ENCODE measurements at regions not wholly inside any gene's neighbourhood (a gene's known extent, or its start where the extent isn't known, plus 50 kb on each side); places are given as distances from the start of the nearest gene placed in this dataset.

DNA sequence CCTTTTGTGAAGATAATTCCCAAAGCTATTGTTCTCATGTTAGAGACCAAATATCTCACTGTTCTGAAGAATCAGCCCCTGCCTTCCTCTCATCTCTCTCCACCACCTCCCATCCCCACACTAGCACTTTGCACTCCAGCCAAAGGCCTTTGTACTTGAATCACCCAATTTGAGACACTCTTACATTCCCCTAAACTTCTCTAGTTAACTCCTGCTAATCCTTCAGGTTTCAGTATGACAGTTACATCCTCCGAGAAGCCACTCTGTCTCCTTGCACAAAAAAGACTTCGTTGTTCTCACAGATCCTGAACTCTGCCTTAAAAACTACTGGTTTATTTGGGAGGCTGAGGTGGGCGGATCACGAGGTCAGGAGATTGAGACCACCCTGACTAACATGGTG lies 227.5 kb downstream of the PIK3R1 start:
- no peak for DNase-seq (ENCODE audit: extremely low read depth in 1 of 11, low read depth in 9 of 11, low spot score in 4 of 11)

DNA sequence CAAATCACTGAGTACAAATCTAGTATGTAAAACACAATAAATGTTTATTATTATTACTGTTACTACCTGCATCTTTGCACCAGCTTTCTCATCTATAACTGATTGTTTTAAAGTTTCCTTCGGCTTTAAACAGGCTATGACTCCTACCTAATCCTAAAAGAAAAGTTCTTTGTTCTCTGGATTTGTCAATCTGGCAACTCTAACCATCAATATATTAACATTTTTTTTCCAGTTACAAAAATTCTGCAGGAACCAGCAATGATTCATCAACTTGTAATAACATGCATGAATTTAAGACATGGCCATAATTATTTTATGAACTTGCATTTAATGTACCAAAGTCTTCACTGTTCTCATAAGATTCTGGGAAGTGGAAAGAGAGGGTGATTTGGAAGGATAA lies 228.5 kb downstream of the PIK3R1 start:
- no peak for DNase-seq (ENCODE audit: extremely low read depth in 1 of 11, low read depth in 9 of 11, low spot score in 4 of 11)

DNA sequence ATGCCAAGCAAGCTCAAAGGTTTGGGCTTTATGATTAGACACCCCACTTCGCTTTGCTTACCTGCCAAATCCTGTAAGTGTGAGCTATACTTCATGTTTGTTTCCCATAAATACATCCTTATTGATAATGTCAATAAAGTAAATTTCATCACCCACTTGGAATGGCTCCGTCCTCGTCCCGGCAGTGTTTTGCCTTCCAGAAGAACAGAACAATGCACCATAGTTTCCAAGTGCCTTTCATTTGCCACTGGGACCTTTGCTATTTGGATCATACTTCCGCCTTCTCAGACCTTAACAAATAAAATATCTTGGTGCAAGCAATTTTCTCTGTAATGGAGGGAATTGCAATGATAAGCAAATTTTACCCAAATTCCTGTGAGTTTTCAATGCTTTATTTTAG lies 229.3 kb downstream of the PIK3R1 start:
- DNase-seq (ENCODE audit: extremely low read depth in 1 of 11, low read depth in 9 of 11, low spot score in 4 of 11), result no peak

DNA sequence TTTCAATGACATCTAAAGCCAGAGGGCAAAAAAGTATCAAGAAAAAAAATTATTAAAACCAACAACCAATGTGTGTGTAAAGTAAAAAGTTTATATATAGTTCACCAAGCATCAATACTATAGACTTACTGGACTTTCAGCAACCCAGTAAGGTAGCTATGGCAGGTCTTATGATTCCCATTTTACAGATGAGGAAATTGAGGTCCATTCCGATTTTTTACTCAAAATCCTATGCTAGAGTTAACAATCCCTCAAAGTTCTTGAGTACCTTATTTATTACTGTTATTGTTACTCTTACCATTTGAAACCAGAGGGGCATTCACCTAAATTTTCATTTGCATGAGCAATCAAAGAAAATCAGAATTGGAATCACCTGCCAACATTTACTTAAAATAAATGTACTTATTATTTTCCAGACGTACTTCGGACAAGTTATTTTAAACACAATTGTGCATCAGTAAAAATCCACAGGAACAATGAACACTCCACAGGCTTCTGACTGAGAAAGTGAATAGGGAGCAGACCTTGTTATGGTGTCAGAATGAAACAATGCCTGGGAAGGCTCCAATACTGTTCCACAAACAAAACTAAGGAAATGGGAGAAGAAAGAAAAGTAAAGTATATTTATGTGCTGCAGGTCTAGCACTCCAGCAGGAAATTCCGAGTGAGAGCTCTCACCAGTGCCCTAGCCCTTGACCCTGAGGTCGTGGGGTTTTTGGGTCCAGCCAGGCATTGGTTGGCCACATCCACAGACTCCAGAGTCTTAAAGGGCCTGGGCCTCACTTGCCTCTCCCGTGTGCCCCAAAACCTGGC lies 229.9 kb downstream of the PIK3R1 start:
- no peak for DNase-seq (ENCODE audit: extremely low read depth in 1 of 11, low read depth in 9 of 11, low spot score in 4 of 11)

DNA sequence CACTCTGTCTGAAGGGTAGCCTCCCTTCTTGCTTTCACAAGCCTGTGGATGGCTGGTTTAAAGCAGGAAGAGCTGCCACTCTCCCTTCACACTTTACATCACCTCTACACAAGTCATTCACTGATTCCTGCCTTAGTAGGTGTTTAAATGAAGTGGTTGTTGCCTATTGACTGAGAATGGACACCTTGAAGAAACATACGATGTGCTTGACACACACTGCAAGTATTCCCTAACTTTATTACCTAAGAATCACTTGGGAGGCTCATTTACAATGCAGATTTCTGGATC lies 230.5 kb downstream of the PIK3R1 start:
- DNase-seq (ENCODE audit: extremely low read depth in 1 of 11, low read depth in 9 of 11, low spot score in 4 of 11), result no peak

DNA sequence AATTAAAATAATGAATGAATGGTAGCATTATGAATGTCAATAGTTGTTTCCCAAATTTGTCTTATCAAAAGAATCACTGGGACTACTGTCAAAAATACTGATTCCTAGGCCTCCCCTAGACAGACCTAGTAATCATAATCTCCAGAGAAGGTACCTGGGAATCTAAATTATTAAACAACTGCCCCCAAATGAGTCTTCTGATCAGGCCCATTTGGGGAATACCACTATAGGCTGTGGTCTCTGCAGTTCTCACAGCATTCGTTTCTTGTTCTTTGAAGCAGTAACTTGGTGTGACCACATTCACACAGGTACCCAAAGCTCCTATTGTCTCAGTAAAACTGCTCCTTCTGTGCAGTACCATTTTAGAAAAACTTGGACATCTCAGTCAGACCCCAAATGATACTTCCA lies 230.9 kb downstream of the PIK3R1 start:
- no peak for DNase-seq (ENCODE audit: extremely low read depth in 1 of 11, low read depth in 9 of 11, low spot score in 4 of 11)

DNA sequence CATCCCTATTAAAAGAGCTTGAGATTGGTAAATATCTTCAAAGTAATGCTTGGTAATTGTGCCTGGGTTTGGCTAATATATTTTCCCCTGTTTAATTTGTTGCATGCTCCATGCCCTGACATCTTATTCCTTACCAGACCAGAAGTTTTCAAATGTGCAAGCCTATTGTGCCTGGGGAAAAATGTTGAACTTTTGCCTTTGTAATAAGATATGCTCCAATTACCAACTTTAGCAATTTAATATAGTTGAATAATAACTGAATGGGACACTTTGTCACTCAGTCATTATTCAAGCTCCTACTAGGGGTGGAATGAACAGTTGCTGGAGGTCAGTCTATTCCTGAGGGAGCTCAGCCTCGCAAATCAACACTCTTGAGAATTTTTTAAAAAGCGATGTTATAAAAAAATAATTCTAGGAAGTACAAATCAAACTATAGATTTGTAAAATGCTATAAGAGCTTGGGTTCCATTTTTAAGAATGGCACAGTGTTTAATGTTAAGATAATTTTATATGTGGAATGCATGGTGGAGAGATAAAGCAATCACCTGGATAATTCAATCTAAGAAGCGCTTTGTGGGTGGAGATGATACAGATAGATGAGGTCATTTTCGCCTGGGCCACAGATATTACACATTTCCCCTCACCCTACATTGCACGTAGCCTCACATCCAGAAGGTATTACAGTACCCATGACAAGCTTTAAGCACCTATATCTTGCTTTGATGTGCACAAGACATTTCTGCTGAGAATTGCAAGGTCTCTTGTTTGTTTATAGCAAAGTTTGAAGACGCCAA lies 231.8 kb downstream of the PIK3R1 start:
- DNase-seq (ENCODE audit: extremely low read depth in 1 of 11, low read depth in 9 of 11, low spot score in 4 of 11), result peak in 3 of 11 donors; percentile 39 to 42 (median 39)

DNA sequence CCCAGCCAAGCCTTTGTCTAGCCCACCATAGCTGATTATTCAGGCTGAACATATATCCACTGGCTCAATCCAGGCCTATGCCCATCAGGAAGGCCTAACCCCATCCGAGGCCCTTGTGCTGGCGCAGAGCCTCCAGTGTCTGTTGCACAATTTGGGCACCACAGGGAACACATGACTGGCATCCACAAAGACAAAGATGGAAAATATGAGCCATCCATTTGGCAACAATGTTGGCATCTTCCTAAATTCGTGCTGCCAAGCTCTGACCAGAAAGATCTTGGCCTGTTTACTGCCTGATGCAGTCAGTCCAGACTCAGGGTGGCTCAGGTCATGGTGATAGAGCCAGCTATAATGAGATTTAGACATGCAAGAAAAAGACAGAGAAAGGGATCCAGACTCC lies 233.8 kb downstream of the PIK3R1 start:
- no peak for DNase-seq (ENCODE audit: extremely low read depth in 1 of 11, low read depth in 9 of 11, low spot score in 4 of 11)

DNA sequence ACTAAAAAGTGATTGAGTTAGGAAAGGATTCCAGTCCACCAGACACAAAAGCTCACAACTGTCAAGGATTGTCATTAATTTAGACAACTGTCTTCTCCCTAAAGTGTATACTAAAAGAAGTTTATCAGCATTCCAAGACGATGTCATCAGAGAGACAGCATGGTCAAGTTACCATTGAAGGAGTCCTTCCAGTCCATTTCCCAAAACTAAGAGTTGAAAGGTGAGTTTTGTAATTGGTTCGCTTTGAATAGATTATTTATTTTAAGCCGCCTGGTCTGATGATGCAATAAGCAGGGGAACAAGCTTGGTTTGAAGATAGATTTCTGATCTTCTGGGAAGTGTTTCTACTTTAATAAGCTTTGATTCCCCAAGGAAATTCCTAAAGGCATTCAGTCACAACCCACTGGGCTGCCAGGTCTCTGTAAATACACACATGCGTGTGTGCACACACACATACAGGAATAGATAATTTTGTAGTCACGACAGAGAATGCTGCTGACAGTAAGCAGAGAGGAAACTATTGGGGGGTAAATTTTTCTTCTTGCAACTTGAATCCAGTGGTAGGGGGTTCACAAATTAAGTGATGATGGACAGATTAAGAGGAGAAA lies 234.8 kb downstream of the PIK3R1 start:
- DNase-seq (ENCODE audit: extremely low read depth in 1 of 11, low read depth in 9 of 11, low spot score in 4 of 11), result no peak

DNA sequence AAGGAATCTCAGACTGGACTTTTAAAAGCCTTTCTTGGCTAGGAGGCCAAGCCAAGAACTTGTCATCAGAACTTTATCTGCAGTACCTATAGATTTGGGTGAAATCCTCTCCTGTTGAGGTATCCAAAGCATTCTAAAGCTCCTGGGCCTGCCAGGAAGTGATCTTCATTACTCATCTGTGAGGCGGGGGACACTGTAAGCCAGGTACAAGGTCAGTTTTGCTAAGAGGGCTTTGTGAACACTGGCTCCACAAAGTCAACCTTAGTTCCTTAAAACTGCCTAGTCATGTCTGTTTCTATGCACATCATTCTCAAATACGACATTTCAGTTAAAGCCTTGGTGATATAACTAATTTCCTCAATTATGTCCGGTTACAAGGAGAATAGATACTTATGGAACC lies 236.7 kb downstream of the PIK3R1 start:
- DNase-seq (ENCODE audit: extremely low read depth in 1 of 11, low read depth in 9 of 11, low spot score in 4 of 11), result no peak

DNA sequence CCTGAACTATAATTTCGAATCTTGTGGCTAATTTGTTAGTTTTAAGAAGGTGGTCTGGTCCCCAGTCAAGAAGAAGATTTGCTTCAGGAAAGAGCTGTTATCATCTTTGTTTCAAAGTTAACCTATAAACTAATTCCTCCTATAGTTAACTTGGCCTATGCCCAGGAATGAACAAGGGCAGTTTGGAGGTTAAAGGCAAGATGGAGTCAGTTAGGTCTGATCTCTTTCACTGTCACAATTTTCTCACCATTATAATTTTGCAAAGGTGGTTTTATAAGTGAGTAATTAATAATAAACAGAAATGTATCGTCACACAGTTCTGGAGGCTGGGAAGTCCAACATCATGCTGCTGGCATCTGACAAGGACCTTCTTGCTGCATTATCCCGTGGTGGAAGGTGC lies 238.6 kb downstream of the PIK3R1 start:
- no peak for DNase-seq (ENCODE audit: extremely low read depth in 1 of 11, low read depth in 9 of 11, low spot score in 4 of 11)

DNA sequence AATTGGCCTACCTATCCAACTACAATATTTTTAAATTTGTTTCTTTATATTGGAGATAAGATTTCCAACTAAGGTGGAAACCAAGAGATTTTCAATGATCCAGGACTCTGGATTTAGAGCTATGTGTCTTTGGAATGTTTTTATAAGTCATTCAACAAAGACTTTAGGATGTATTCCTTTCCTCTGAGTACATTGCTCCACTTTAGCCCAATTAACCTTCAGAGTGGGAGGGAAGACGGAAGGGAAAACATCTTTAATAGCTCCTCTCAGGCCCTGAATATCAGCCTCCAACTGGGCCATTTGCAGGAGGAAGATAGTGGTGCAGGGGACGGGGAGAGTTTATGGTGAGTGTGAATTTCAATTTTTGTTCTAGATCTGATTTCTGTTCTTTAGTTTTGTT lies 239.2 kb downstream of the PIK3R1 start:
- DNase-seq (ENCODE audit: extremely low read depth in 1 of 11, low read depth in 9 of 11, low spot score in 4 of 11), result no peak

DNA sequence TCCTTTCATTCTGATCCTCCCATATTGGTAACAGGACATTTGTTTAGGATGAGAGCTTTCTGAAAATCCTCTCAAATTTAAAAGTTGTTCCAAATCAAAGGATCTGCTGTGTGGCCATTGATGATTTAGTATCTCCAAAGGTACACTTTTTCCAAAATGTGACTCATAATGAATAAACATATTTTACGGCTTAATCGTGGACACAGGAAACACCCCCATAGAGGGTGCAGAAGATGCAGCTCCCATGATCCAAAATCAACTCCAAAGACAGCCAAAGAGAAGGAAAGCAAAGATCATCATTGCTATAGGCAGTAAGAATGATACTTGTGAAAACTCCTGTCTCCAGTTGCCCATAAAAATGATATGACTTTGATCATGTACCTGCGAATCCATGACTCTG lies 239.7 kb downstream of the PIK3R1 start:
- no peak for DNase-seq (ENCODE audit: extremely low read depth in 1 of 11, low read depth in 9 of 11, low spot score in 4 of 11)

DNA sequence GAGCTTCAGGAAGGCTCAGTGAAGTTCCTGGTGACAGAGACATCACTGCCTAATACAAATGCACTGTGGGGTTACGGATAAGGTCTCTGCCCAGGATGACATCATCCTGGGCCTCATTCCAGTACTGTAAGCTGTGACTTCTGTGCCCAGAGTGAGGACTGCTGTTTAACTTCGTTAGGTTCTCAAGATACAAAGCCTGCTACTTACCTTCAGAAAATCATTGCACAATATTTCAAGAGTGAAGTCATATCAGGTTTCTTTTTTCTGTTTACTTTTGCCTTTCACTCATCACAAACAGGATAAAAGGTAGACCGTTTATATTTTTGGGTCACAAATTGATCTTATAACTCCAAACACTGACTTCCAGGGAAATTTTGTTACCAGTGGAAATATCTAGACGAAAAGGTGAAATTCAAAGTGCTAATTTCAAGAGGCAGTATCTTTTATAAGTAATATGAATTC lies 241.2 kb downstream of the PIK3R1 start:
- peak in 1 of 11 donors; percentile 36 for DNase-seq (ENCODE audit: extremely low read depth in 1 of 11, low read depth in 9 of 11, low spot score in 4 of 11)

DNA sequence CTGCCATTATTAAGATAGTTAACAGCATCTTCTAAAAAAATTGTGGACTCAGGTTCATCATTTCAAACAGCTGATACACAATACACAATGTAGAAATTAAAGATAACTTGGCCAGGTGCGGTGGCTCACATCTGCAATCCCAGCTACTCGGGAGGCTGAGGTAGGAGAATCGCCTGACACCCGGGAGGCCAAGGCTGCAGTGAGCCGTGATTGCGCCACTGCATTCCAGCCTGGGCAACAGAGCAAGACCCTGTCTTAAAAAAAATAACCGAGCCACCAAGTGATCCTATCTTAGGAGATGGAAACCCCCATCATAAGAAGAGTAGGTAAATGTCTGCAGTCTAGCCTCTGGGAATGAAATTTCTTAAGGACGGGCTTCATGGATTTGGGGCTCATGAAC lies 241.7 kb downstream of the PIK3R1 start:
- no peak for DNase-seq (ENCODE audit: extremely low read depth in 1 of 11, low read depth in 9 of 11, low spot score in 4 of 11)

DNA sequence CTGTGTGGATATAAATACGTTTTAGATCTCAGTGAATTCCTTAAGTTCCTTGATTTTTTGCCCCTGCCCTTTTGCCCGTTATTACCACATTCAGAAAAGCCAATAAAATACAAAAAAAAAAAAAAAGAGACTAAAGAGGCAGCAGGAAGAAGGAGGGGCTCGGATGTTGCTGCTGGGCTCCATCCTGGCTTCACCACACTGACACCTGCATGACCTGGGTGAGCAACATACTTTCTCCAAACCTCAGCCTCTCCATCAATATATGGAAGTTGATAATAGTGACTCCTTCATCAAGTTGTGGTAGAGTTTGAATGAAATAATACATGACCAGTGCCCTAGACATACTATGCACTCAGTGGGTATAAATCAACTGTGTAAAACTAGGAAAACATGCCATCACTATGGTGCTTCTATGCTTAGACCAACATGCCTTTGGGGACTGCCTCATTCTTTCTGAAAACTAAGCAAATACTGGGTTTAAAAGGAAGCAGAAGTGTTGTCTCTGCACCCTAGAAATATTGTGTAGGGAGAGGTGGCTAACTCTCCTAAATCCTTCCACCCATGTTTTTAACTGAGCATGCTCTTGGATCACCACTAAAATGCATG lies 243.0 kb downstream of the PIK3R1 start:
- no peak for DNase-seq (ENCODE audit: extremely low read depth in 1 of 11, low read depth in 9 of 11, low spot score in 4 of 11)

DNA sequence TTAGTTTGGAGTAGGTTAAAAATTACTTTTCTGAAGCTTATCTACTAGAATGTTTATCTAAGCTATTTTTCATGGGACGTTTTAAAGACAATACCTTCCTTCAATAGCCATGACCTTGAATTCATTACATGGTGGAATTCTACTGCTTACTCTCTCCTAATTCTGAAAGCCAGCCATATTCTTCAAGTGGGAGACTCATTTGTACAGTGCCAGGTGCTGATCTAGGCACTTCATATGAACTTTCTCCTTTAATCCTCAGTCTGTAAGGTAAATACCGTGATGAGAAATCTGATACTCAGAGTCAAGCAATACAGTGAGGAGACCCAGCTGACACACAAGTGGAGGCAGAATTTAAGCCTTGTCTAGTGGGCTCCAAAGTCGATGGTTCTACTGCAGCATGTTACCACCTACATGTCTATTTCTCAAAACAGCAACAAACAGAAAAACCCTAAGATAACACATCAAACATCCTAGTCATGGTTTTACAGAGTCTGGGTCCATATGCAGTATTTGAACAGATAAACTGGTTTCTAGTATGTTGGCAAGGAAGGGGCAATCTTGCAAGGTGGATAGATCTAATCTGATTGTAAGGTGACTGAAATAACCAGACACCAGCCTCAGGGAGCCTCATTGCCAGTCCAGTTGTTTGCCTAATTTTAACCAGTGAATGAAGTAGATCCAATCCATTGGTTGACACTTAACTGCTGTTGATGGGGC lies 243.7 kb downstream of the PIK3R1 start:
- DNase-seq (ENCODE audit: extremely low read depth in 1 of 11, low read depth in 9 of 11, low spot score in 4 of 11), result no peak

DNA sequence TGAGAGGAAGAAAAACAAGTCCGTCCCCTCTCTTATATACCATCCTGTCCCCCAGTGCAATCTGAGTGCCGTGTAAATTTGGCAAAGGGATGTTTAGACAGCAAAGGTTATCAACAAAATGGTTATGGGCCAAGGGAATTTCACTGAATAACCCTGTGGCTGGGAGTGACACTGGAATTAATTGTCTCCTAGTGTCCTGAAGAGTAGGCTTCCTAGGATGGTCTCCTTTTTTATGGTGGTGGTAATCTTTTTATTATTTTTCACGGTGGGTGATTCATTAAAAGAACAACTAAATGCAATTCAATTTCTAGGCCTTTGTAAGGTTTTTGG lies 244.2 kb downstream of the PIK3R1 start:
- no peak for DNase-seq (ENCODE audit: extremely low read depth in 1 of 11, low read depth in 9 of 11, low spot score in 4 of 11)

DNA sequence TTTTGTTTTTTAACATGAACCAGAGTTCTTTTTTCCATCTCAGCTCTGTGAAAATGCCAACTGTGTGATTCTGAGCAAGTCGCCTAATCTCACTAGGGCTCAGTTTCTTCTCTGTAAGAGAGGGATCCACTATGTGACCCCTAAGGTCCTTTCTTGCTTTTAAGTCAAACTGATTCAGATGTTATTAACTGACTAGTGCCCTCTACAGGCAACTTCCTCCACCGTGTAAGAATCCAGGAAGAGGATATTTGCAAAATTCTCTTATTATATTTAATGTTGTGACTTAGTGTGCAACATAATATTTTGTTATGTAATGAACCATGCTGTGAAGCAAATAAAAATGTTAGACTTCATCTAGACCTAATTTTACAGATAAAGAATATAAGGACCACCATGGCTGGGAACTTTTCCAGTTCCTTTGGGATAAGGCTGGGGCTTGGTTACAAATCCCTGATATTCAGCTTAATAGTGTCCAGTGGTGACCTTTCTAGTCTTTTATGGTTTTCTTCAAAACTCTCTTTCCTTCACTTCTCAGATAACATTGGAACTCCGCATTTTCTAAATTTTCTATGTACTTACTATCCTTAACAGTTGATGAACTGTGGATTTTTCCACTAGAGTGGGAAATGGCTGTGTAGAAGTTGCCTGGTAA lies 244.7 kb downstream of the PIK3R1 start:
- peak in 1 of 11 donors; percentile 29 for DNase-seq (ENCODE audit: extremely low read depth in 1 of 11, low read depth in 9 of 11, low spot score in 4 of 11)

All from renal cortex interstitium (tissue), 11 donors.